Suprapubic skin (tissue), 3 donors: ENCODE measurements at regions not wholly inside any gene's neighbourhood (a gene's known extent, or its start where the extent isn't known, plus 50 kb on each side); places are given as distances from the start of the nearest gene placed in this dataset.

Source experiments
- CTCF ChIP-seq, 2 donors: fragments of 200-600 bp in 1 of 2; fragments of 450-650 bp in 1 of 2; sonication (generic) in 1 of 2; IDR thresholded peaks; one replicate each; pipeline ENCODE4 v1.5.1; 2016 to 2019; ENCODE audit warnings: antibody characterized with exemption in 2 of 2, mild to moderate bottlenecking in 1 of 2, moderate library complexity in 1 of 2
- POLR2AphosphoS5 ChIP-seq, 3 donors: sonication (generic); formaldehyde crosslinking; IDR thresholded peaks; one replicate each; pipeline ENCODE4 v1.6.1; 2017; ENCODE audit warnings: antibody characterized with exemption in 3 of 3

- TF ChIP-seq CTCF (IDR thresholded peaks at IDR 0.05) (no peak), POLR2AphosphoS5 (IDR thresholded peaks at IDR 0.05) (no peak)
Measured at GRCh38 chr14:39488600-39488999, 56.4 kb upstream of the FBXO33 start.
